ENCODE measurements at regions not wholly inside any gene's neighbourhood (a gene's known extent, or its start where the extent isn't known, plus 50 kb on each side); places are given as distances from the start of the nearest gene placed in this dataset.
A peak's percentile ranks its signal among the peaks of the same experiment; 100 is the strongest.
"Not testable (repeated sequence)": the region's sequence is repeated elsewhere in the genome, so short reads cannot be mapped to it uniquely, and the experiment has no call there.

DNA sequence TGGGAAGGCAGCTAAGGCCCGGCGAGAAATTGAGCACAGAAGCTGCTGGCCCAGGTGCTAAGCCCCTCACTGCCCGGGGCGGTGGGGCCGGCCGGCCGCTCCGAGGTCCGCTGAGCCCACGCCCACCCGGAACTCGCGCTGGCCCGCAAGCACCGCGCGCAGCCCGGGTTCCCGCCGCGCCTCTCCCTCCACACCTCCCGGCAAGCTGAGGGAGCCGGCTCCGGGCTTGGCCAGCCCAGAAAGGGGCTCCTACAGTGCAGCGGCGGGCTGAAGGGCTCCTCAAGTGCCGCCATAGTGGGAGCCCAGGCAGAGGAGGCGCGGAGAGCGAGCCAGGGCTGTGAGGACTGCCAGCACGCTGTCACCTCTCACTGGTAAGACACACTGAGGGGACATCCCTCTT, 85.5 kb upstream of the C15orf39 start:
- H3K4me3 Mint-ChIP-seq, result not testable (repeated sequence)

DNA sequence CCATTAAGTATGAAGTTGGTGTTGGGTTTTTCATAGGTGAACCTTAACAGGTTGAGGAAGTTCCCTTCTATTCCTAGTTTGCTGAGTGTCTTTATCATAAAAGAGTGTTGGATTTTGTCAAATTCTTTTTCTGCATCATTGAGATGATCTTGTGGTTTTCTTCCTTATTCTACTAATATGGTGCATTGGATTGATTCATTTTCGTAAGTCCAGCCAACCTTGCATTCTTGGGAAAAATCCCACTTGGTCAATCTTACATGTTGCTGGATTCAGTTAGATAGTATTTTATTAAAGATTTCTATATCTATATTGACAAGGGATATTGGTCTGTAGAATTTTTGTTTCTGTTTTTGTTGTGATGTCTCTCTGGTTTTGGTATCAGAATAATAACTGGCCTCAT, 83.7 kb upstream of the C15orf39 start:
- 100% methylated on average over 1 of the region's 1 CpG for WGBS (ENCODE audit: insufficient coverage)
- no peaks in the 10 kb centered on the region for H3K9me3 Mint-ChIP-seq
- DNase-seq, result no peak

More for the DNA sequence above, 85.5 kb upstream of the C15orf39 start:
- DNase-seq; ATAC-seq; H3K27ac ChIP-seq (ENCODE audit: low read length); H3K27ac Mint-ChIP-seq; H3K9me3 ChIP-seq (ENCODE audit: control insufficient read depth, insufficient read depth, low read length); H3K27me3 Mint-ChIP-seq (ENCODE audit: low read depth in 2 of 2); intact Hi-C loops (cut with micrococcal nuclease); H3K9me3 Mint-ChIP-seq; H3K36me3 Mint-ChIP-seq; H3K4me3 ChIP-seq (ENCODE audit: low read length); H3K36me3 ChIP-seq (ENCODE audit: control insufficient read depth, insufficient read depth, low read length); H3K27me3 ChIP-seq (ENCODE audit: control insufficient read depth, insufficient read depth, low read length): not testable (repeated sequence)
- peaks cover 13 to 21% of the 10 kb centered on the region in 2 donors for H3K4me1 Mint-ChIP-seq
- 95% methylated on average over 31 of the region's 31 CpGs for WGBS (ENCODE audit: insufficient coverage)
- peaks cover 22% of the 10 kb centered on the region for H3K4me1 ChIP-seq (ENCODE audit: control insufficient read depth, insufficient read depth, low read length)

DNA sequence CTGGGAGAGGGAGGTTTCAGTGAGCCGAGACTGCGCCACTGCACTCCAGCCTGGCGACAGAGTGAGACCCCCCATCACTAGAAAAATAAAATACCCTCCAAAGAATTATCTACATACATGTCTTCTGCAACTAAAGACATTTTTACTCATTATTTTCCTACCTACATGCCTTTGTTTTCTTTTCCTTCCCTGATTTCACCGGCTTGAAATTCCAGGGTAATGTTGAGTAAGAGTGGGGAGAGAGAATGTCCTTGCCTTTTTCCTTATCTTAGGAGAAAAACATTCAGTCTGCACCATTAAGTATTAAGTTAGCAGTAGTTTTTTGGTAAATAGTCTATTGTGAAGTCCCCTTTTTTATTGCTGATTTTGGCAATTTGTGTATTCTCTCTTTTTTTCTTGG, 82.4 kb upstream of the C15orf39 start:
- H3K27ac ChIP-seq (ENCODE audit: low read length); H3K36me3 Mint-ChIP-seq; H3K27me3 Mint-ChIP-seq (ENCODE audit: low read depth in 2 of 2); H3K9me3 ChIP-seq (ENCODE audit: control insufficient read depth, insufficient read depth, low read length); H3K36me3 ChIP-seq (ENCODE audit: control insufficient read depth, insufficient read depth, low read length); H3K27me3 ChIP-seq (ENCODE audit: control insufficient read depth, insufficient read depth, low read length); H3K27ac Mint-ChIP-seq; ATAC-seq; H3K9me3 Mint-ChIP-seq; H3K4me3 Mint-ChIP-seq; intact Hi-C loops (cut with micrococcal nuclease); H3K4me3 ChIP-seq (ENCODE audit: low read length); DNase-seq: not testable (repeated sequence)
- WGBS (ENCODE audit: insufficient coverage), result 100% methylated on average over 3 of the region's 4 CpGs
- peaks cover 20% of the 10 kb centered on the region for H3K4me1 ChIP-seq (ENCODE audit: control insufficient read depth, insufficient read depth, low read length)
- H3K4me1 Mint-ChIP-seq, result peaks cover 17 to 21% of the 10 kb centered on the region in 2 donors

More for the DNA sequence above, 83.7 kb upstream of the C15orf39 start:
- peaks cover 9% of the 10 kb centered on the region for H3K9me3 ChIP-seq (ENCODE audit: control insufficient read depth, insufficient read depth, low read length)
- no peak overlapping the region for H3K27ac ChIP-seq (ENCODE audit: low read length)
- H3K36me3 ChIP-seq (ENCODE audit: control insufficient read depth, insufficient read depth, low read length), result no peaks in the 10 kb centered on the region
- Mint-ChIP-seq H3K4me1 (peaks cover 13 to 15% of the 10 kb centered on the region in 2 donors), H3K4me3 (no peak overlapping the region), H3K27ac (no peak overlapping the region), H3K36me3 (no peaks in the 10 kb centered on the region), H3K27me3 (ENCODE audit: low read depth in 2 of 2) (no peaks in the 10 kb centered on the region)
- H3K4me1 ChIP-seq (ENCODE audit: control insufficient read depth, insufficient read depth, low read length), result peaks cover 22% of the 10 kb centered on the region
- ATAC-seq, result no peak
- intact Hi-C loops (cut with micrococcal nuclease), result no loop called here
- H3K27me3 ChIP-seq (ENCODE audit: control insufficient read depth, insufficient read depth, low read length), result no peaks in the 10 kb centered on the region
- H3K4me3 ChIP-seq (ENCODE audit: low read length), result no peak overlapping the region
- TF ChIP-seq, protein P1, sequence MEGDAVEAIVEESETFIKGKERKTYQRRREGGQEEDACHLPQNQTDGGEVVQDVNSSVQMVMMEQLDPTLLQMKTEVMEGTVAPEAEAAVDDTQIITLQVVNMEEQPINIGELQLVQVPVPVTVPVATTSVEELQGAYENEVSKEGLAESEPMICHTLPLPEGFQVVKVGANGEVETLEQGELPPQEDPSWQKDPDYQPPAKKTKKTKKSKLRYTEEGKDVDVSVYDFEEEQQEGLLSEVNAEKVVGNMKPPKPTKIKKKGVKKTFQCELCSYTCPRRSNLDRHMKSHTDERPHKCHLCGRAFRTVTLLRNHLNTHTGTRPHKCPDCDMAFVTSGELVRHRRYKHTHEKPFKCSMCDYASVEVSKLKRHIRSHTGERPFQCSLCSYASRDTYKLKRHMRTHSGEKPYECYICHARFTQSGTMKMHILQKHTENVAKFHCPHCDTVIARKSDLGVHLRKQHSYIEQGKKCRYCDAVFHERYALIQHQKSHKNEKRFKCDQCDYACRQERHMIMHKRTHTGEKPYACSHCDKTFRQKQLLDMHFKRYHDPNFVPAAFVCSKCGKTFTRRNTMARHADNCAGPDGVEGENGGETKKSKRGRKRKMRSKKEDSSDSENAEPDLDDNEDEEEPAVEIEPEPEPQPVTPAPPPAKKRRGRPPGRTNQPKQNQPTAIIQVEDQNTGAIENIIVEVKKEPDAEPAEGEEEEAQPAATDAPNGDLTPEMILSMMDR (IDR thresholded peaks at IDR 0.05), result no peak

DNA sequence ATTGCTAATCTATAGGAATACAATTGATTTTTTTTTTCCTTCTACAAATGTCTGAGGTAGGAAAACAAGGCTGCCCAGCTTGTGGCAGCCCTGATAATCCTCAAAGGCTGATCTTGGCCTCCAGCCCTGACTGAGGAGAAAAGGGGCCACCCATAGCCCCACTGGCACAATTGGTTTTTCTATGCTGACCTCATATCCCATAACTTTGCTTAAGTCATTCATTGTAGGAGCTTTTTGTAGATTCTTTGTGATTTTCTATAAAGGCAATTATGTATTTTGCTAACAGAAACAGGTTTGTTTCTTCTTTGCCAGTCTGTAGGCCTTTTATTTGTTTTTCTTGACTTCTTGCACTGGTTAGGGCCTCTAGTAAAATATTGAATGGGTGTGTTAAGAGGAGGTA, 80.2 kb upstream of the C15orf39 start:
- Mint-ChIP-seq H3K27me3 (ENCODE audit: low read depth in 2 of 2) (no peaks in the 10 kb centered on the region), H3K9me3 (no peaks in the 10 kb centered on the region), H3K27ac (no peak overlapping the region), H3K4me3 (no peak overlapping the region), H3K4me1 (peaks cover 13 to 20% of the 10 kb centered on the region in 2 donors), H3K36me3 (no peaks in the 10 kb centered on the region)
- Histone ChIP-seq H3K36me3 (ENCODE audit: control insufficient read depth, insufficient read depth, low read length) (no peaks in the 10 kb centered on the region), H3K27me3 (ENCODE audit: control insufficient read depth, insufficient read depth, low read length) (no peaks in the 10 kb centered on the region), H3K4me1 (ENCODE audit: control insufficient read depth, insufficient read depth, low read length) (peaks cover 29% of the 10 kb centered on the region), H3K9me3 (ENCODE audit: control insufficient read depth, insufficient read depth, low read length) (no peaks in the 10 kb centered on the region), H3K4me3 (ENCODE audit: low read length) (no peak overlapping the region), H3K27ac (ENCODE audit: low read length) (no peak overlapping the region)
- intact Hi-C loops (cut with micrococcal nuclease), result no loop called here
- TF ChIP-seq, protein P1 (IDR thresholded peaks at IDR 0.05), result no peak
- ATAC-seq (no peak), DNase-seq (no peak)

DNA sequence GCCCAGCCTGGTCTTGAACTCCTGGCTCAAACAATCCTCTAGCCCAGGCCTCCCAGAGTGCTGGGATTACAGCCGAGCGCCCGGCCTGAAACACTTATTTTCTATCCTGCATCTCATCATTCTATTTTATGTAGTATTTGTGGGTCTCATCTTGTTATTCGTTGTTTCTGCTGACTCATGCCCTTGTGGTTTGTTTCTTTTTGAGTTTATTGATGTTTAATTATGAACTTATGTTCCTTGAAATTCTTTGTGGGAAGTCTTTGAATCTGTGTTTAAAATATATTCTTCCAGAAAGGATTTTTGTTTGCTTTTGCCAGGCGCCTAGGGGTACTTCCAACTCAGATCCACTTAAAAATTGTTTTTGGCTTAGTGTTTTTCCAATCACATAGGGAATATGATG, 78.3 kb upstream of the C15orf39 start:
- Mint-ChIP-seq H3K36me3 (no peaks in the 10 kb centered on the region), H3K9me3 (no peaks in the 10 kb centered on the region), H3K4me1 (peaks cover 21 to 31% of the 10 kb centered on the region in 2 donors), H3K27me3 (ENCODE audit: low read depth in 2 of 2) (no peaks in the 10 kb centered on the region), H3K27ac (peak overlapping the region in 1 of 2 donors; percentile 38), H3K4me3 (no peak overlapping the region)
- H3K27ac ChIP-seq (ENCODE audit: low read length), result no peak overlapping the region
- peaks cover 37% of the 10 kb centered on the region for H3K4me1 ChIP-seq (ENCODE audit: control insufficient read depth, insufficient read depth, low read length)
- H3K27me3 ChIP-seq (ENCODE audit: control insufficient read depth, insufficient read depth, low read length), result no peaks in the 10 kb centered on the region
- DNase-seq (no peak), ATAC-seq (no peak)
- WGBS (ENCODE audit: insufficient coverage), result 90% methylated on average over 4 of the region's 5 CpGs
- TF ChIP-seq, protein P1 (IDR thresholded peaks at IDR 0.05), result no peak
- H3K4me3 ChIP-seq (ENCODE audit: low read length), result no peak overlapping the region
- H3K36me3 ChIP-seq (ENCODE audit: control insufficient read depth, insufficient read depth, low read length), result no peaks in the 10 kb centered on the region
- H3K9me3 ChIP-seq (ENCODE audit: control insufficient read depth, insufficient read depth, low read length), result no peaks in the 10 kb centered on the region
- intact Hi-C loops (cut with micrococcal nuclease), result no loop called here

DNA sequence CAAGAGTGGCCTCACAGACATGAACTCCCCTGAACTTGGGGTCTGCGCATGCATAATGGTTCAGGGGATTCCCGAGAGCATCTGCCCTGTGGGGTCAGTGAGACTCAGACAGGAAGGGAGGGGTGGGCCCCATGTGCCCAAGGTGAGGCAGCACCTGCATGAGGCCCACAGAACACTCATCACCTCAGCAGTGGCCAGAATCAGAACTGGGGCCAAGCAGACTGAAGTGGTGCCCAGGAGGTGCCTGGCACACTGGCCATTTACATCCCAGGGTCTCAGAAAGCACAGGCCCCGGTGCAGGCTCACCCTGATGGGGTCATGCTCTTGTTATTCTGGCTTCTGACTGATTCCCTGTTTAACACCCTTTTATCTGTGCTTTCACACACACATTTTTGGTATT, 77.4 kb upstream of the C15orf39 start:
- Histone ChIP-seq H3K4me1 (ENCODE audit: control insufficient read depth, insufficient read depth, low read length) (peaks cover 46% of the 10 kb centered on the region), H3K27ac (ENCODE audit: low read length) (peak overlapping the region; percentile 2)
- H3K27me3 Mint-ChIP-seq (ENCODE audit: low read depth in 2 of 2); H3K36me3 ChIP-seq (ENCODE audit: control insufficient read depth, insufficient read depth, low read length); intact Hi-C loops (cut with micrococcal nuclease); H3K4me3 ChIP-seq (ENCODE audit: low read length); H3K27me3 ChIP-seq (ENCODE audit: control insufficient read depth, insufficient read depth, low read length); H3K4me3 Mint-ChIP-seq; H3K36me3 Mint-ChIP-seq; H3K9me3 ChIP-seq (ENCODE audit: control insufficient read depth, insufficient read depth, low read length); H3K9me3 Mint-ChIP-seq; DNase-seq: not testable (repeated sequence)
- ATAC-seq, result peak in 1 of 3 donors; percentile 38
- Mint-ChIP-seq H3K4me1 (peaks cover 26 to 38% of the 10 kb centered on the region in 2 donors), H3K27ac (peak overlapping the region in 1 of 2 donors; percentile 38)
- 85% methylated on average over 3 of the region's 3 CpGs for WGBS (ENCODE audit: insufficient coverage)

Data from natural killer cell (primary cell).